NCI-H526 treated with DMSO at 0.1 percent for 48 hours (cell line): ENCODE measurements at regions not wholly inside any gene's neighbourhood (a gene's known extent, or its start where the extent isn't known, plus 50 kb on each side); places are given as distances from the start of the nearest gene placed in this dataset.
"Not testable (repeated sequence)": the region's sequence is repeated elsewhere in the genome, so short reads cannot be mapped to it uniquely, and the experiment has no call there.

Source experiments
- DNase-seq: peaks from one replicate; lab custom pipeline; 2025; lab: John Stamatoyannopoulos, UW

DNA sequence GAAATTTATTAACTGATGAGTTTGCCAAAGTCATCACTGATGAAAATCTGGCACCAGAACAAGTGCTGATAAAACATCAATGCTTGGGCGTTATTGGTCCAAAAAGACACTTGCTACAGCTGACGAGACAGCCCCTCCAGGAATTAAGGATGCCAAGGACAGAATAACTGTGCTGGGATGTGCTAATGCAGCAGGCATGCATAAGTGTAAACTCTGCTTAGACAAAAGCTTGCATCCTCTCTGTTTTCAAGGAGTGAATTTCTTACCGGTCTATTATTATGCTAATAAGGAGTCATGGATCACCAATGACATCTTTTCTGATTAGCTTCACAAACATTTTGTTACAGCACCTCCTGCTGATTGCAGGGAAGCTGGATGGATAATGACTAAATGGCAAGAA is 402.0 kb downstream of the LTN1 start:
- no peak for DNase-seq

DNA sequence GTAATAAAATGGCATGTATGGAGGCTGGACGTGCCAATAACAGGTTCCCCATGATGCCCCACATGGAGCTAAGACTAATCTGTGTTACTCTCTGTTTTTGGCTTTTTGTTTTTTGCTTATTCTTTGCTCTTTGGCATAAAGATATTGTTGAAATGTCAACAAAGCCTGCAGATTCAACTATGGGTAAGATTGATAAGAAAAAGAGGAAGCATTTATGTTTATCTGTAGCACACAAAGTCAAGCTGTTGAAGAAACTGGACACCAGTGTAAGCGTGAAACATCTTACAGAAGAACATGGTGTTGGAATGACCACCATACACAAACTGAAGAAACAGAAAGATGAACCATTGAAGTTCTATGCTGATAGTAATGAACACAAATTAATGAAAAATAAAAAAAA is 402.7 kb downstream of the LTN1 start:
- DNase-seq, result no peak

- no peak for DNase-seq
Measured at GRCh38 chr21:28588997-28589396, 403.7 kb downstream of the LTN1 start.

GRCh38 chr21:28587748-28588147 is 404.9 kb downstream of the LTN1 start:
- no peak for DNase-seq

GRCh38 chr21:28581976-28582375 is 410.7 kb downstream of the LTN1 start:
- DNase-seq, result no peak

DNA sequence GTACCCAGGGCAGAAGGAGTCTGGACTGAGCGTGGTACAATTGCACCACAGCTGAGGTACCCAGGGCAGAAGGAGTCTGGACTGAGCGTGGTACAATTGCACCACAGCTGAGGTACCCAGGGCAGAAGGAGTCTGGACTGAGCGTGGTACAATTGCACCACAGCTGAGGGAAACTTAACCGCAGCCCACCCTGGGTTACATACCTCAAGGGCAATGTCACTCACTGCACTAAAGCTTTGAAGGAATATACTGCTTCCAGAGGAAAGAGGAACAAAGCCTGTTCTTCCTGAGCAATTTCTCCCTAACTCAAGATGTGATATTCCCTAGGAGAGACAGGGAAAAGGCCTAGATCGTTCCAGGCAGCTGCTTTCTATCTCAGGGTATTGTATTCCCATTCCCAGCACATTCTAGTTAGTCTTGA is 411.4 kb downstream of the LTN1 start:
- not testable (repeated sequence) for DNase-seq

- DNase-seq, result no peak
Measured at GRCh38 chr21:28580585-28580984, 412.1 kb downstream of the LTN1 start.

DNA sequence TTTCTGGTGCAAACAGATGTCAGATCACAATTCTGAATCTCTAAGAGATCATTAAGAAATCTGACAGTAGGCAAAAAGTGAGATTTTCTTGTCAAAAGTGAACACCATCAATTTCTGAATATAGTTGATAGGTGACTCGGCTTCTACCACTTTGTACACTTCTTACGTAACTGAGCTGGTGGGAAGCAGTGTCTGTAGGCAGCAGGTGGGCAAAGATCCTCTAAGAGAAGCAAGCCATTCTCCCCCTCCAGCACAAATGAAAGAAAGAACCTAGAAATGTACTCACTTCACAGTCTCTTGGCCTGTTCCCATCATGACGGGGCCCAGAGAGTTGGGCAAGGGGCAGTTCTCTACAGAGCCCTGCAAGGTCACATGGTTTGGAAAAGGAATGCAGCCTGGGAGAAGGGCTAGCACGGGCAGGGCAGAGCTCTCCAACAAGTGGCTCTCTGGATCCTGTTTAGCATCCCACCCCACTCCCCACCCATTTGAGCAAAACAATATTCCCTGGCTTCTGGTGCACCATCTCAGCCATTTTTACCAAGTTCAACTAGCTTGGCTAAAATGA is 412.6 kb downstream of the LTN1 start:
- DNase-seq, result no peak

DNA sequence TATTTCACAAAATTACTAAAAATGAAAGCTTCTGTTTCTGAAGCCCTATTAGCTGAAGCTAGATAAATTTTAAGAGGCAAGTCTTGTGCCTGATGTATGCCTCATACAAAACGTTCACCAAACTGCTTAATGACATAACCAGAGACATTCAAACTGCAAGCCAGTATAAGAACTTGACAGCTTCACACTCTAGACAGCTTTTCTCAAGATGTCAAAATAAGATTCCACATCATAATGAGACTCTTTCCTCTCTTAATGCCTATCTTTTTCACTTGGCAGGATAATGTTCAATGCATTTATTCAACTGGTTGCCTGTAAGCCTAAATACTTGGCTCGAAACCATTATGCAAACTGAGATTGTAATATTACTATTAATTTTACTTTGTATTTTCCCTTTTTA is 424.0 kb downstream of the LTN1 start:
- DNase-seq, result no peak

DNA sequence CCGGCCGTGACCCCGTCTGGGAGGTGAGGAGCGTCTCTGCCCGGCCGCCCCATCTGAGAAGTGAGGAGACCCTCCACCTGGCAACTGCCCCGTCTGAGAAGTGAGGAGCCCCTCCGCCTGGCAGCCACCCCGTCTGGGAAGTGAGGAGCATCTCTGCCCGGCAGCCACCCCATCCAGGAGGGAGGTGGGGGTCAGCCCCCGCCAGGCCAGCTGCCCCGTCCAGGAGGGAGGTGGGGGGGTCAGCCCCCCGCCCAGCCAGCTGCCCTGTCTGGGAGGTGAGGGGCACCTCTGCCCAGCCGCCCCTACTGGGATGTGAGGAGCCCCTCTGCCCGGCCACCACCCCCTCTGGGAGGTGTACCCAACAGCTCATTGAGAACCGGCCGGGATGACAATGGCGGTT is 428.7 kb downstream of the LTN1 start:
- DNase-seq, result not testable (repeated sequence)

GRCh38 chr21:28561772-28562171 is 430.9 kb downstream of the LTN1 start:
- no peak for DNase-seq

GRCh38 chr21:28554660-28555475 is 437.8 kb downstream of the LTN1 start:
- DNase-seq, result no peak

- no peak for DNase-seq
Measured at GRCh38 chr21:28550057-28550825, 442.4 kb downstream of the LTN1 start.

DNA sequence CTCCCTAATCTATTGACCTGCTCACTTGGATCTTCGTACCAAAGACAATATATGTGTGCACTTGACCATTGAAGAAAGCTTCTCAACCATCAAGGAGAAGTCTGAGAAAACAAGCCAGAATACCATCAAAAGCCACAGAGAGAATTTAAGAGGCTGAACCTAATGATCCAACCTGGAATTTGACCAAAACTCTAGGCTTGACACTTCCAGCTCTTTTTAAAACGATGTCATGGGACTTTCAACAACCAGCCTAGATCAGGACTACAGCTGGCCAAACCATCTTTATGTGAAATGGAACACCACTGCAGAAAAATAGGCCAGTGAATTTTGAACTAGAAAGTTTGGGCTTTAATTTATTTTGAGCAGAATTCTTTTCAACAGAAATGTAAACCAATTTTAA is 444.4 kb downstream of the LTN1 start:
- no peak for DNase-seq

DNA sequence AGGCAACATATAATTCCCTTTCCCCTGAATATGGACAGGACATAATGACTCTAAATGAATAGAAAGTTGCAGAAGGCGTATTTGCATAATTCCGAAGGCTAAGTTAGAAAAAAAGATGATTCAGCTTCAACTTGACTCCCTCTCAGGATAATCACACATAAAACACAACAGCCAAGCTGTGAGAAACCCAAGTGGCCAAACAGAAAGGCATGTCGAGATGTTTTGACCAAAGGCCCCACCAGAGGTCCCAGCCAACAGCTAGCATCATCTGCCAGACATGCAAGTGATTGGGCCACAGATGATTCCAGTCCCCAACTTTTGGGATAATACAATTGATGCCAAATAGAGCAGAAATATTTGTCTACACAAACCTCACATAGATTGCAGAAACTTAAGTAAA is 444.9 kb downstream of the LTN1 start:
- DNase-seq, result no peak

DNA sequence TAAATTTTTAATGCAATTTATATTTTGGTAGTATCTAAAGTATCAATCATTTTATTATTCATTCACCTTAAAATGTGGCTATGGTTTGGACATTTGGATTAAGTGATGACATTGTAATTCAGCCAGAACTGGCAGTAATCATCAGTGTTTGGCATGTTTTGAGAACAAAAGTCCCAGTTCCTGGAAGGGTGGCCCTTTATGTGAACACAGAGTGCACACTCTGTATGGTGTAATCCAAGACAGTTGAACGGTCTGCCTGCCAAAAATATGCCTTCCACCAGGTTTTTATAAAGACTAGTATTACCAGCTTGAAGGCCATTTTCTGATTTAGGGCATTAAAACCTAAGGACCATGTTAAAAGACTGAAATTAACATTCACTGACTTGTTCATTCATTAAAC is 448.7 kb downstream of the LTN1 start:
- no peak for DNase-seq

DNA sequence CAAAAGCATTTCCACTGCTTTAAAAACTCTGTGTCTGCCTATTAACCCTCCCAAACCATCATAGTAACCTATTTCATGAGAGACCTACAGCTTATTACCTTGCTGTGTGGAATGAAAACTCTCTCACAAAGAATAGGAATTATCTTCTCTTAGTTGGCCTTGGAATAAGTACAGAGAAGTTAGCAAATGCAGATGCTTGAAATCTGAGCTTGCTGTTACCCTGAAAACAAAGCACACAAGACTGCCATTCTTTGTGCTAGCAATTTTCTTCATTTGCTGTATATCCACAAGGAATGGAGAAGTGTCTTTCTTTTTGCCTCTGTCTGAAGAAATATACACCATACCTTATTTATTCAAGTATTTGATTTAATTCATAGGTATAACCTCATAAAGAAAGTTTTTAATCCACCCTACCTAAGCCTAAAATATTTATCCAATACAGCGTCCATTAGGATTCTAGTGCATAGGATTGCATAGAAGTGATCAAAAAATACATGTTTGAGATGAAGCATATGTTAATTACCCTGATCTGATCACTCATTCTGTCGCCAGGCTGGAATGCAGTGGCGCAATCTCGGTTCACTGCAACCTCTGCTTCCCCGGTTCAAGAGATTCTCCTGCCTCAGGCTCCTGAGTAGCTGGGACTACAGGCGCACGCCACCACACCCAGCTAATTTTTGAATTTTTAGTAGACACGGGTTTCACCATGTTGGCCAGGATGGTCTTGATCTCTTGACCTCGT is 451.1 kb downstream of the LTN1 start:
- DNase-seq, result no peak

GRCh38 chr21:28540514-28540913 is 452.2 kb downstream of the LTN1 start:
- DNase-seq, result no peak

GRCh38 chr21:28539623-28539988 is 453.1 kb downstream of the LTN1 start:
- DNase-seq, result no peak

GRCh38 chr21:28538987-28539622 is 453.6 kb downstream of the LTN1 start:
- no peak for DNase-seq

DNA sequence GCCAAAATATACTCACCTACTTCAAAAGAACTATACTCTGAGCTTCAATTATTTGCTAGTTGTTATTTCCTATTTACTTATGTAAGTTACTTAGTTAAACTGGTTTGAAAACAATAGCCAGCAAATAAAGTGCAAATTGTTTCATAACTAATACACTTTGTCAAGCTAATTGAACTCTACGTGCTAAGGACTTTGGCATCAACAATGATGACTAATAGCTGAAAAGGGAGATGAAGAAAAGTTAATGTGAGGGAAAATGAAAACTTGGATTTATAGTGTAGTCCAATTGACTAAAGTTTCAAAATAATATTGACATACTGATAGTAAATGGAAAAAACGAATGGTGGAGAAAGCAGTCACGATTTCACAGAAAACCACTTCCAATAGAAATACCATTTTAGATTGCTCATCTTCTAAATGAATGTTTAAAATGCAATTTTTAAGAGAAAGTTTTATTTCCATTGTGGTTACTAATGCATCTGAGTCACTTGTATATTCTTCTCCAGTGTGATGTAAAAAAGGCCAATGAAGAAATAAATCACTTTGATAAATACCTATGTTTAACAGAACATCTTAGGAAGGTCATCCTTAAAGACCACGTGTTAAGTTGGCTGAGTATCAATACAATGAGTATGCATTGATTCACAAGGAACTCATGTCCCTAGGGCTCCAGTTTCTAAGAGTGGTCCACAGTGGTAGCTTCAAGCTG is 455.2 kb downstream of the LTN1 start:
- no peak for DNase-seq
